WTC11 (cell line): ENCODE measurements at regions not wholly inside any gene's neighbourhood (a gene's known extent, or its start where the extent isn't known, plus 50 kb on each side); places are given as distances from the start of the nearest gene placed in this dataset.

Experiments
- CREM ChIP-seq: sonication (generic); formaldehyde crosslinking; IDR thresholded peaks from 2 replicates; pipeline ENCODE4 v1.8.1; 2022; ENCODE audit warnings: mild to moderate bottlenecking, missing genetic modification reagents, moderate library complexity
- ETV6 ChIP-seq: sonication (generic); formaldehyde crosslinking; IDR thresholded peaks from 2 replicates; pipeline ENCODE4 v1.8.1; 2022; ENCODE audit warnings: mild to moderate bottlenecking, missing genetic modification reagents
- FOXK1 ChIP-seq: sonication (generic); formaldehyde crosslinking; IDR thresholded peaks from 2 replicates; pipeline ENCODE4 v1.8.0; 2022; ENCODE audit warnings: mild to moderate bottlenecking, moderate library complexity, missing genetic modification reagents
- NFYB ChIP-seq: sonication (generic); formaldehyde crosslinking; conservative IDR thresholded peaks from 2 replicates; pipeline ENCODE4 v1.8.0; 2022; ENCODE audit warnings: low read depth, missing genetic modification reagents
- RELA ChIP-seq: sonication (generic); formaldehyde crosslinking; IDR thresholded peaks from 2 replicates; pipeline ENCODE4 v1.8.1; 2022; ENCODE audit warnings: missing genetic modification reagents, mild to moderate bottlenecking, borderline replicate concordance
- TF ChIP-seq, protein P1 (sequence below): fragments of 200-600 bp; IDR thresholded peaks from 2 replicates; pipeline ENCODE4 v1.8.0; 2022; ENCODE audit warnings: antibody characterized with exemption
- TF ChIP-seq, protein P2 (sequence below): sonication (generic); formaldehyde crosslinking; IDR thresholded peaks from 2 replicates; pipeline ENCODE4 v1.8.1; 2022; ENCODE audit warnings: low read depth, missing genetic modification reagents, borderline replicate concordance
- TF ChIP-seq, protein P3 (sequence below): sonication (generic); formaldehyde crosslinking; IDR thresholded peaks from 2 replicates; pipeline ENCODE4 v1.8.1; 2022; ENCODE audit warnings: missing genetic modification reagents, borderline replicate concordance
- TF ChIP-seq, protein P4 (sequence below): sonication (generic); formaldehyde crosslinking; IDR thresholded peaks from 2 replicates; pipeline ENCODE4 v1.8.1; 2023; ENCODE audit warnings: mild to moderate bottlenecking, missing genetic modification reagents

DNA sequence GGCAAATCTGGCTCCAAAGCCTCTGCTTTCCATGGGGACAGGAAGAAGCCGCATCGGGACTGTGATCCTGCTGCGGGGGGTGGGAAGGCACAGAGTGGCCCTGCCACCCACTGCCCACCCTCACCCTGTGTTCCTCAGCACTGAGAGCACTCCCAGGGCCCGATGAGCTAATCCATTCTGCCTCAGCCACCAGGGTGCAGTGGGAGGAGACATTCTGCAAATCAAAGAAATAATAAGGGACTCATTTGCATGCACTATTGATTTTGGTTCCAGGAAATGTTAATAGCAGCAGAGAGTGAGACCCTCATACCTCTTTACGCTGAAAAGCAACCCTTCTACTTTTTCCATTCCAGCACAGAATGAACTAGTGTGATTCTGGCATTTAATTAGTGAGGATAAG lies 572.8 kb downstream of the INHBA start:
- TF ChIP-seq, protein P1, sequence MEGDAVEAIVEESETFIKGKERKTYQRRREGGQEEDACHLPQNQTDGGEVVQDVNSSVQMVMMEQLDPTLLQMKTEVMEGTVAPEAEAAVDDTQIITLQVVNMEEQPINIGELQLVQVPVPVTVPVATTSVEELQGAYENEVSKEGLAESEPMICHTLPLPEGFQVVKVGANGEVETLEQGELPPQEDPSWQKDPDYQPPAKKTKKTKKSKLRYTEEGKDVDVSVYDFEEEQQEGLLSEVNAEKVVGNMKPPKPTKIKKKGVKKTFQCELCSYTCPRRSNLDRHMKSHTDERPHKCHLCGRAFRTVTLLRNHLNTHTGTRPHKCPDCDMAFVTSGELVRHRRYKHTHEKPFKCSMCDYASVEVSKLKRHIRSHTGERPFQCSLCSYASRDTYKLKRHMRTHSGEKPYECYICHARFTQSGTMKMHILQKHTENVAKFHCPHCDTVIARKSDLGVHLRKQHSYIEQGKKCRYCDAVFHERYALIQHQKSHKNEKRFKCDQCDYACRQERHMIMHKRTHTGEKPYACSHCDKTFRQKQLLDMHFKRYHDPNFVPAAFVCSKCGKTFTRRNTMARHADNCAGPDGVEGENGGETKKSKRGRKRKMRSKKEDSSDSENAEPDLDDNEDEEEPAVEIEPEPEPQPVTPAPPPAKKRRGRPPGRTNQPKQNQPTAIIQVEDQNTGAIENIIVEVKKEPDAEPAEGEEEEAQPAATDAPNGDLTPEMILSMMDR = no peak
- TF ChIP-seq, protein P2, sequence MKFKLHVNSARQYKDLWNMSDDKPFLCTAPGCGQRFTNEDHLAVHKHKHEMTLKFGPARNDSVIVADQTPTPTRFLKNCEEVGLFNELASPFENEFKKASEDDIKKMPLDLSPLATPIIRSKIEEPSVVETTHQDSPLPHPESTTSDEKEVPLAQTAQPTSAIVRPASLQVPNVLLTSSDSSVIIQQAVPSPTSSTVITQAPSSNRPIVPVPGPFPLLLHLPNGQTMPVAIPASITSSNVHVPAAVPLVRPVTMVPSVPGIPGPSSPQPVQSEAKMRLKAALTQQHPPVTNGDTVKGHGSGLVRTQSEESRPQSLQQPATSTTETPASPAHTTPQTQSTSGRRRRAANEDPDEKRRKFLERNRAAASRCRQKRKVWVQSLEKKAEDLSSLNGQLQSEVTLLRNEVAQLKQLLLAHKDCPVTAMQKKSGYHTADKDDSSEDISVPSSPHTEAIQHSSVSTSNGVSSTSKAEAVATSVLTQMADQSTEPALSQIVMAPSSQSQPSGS = no peak
- TF ChIP-seq NFYB (CRISPR knock-in tag) (no peak), RELA (CRISPR knock-in tag) (no peak), CREM (CRISPR knock-in tag) (no peak), FOXK1 (CRISPR knock-in tag) (no peak), ETV6 (CRISPR knock-in tag) (no peak)
- TF ChIP-seq, protein P3, sequence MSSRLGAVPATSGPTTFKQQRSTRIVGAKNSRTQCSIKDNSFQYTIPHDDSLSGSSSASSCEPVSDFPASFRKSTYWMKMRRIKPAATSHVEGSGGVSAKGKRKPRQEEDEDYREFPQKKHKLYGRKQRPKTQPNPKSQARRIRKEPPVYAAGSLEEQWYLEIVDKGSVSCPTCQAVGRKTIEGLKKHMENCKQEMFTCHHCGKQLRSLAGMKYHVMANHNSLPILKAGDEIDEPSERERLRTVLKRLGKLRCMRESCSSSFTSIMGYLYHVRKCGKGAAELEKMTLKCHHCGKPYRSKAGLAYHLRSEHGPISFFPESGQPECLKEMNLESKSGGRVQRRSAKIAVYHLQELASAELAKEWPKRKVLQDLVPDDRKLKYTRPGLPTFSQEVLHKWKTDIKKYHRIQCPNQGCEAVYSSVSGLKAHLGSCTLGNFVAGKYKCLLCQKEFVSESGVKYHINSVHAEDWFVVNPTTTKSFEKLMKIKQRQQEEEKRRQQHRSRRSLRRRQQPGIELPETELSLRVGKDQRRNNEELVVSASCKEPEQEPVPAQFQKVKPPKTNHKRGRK = no peak
- TF ChIP-seq, protein P4, sequence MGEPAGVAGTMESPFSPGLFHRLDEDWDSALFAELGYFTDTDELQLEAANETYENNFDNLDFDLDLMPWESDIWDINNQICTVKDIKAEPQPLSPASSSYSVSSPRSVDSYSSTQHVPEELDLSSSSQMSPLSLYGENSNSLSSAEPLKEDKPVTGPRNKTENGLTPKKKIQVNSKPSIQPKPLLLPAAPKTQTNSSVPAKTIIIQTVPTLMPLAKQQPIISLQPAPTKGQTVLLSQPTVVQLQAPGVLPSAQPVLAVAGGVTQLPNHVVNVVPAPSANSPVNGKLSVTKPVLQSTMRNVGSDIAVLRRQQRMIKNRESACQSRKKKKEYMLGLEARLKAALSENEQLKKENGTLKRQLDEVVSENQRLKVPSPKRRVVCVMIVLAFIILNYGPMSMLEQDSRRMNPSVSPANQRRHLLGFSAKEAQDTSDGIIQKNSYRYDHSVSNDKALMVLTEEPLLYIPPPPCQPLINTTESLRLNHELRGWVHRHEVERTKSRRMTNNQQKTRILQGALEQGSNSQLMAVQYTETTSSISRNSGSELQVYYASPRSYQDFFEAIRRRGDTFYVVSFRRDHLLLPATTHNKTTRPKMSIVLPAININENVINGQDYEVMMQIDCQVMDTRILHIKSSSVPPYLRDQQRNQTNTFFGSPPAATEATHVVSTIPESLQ (CRISPR knock-in tag) = no peak
